ENCODE measurements at regions not wholly inside any gene's neighbourhood (a gene's known extent, or its start where the extent isn't known, plus 50 kb on each side); places are given as distances from the start of the nearest gene placed in this dataset.

DNA sequence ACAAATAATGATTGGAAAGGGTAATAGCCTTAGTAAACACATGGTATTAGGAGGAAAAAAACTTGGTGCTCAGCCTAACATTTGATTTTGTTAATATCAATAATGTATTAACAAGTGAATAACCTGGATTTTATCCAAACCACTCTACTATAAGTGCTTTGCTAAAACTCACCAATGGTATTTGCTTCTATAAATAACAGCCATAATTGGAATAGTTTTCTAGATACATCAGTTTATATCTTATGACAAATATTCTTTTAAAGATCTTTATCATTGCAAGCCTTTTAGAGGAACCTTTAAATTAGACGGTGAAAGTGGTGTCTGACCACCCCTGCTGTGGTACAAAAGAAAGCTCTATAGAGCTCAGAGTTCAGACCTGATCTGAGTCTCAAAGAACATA is 123.9 kb downstream of the SHOX2 start:
- no peaks in the 10 kb centered on the region for H4K20me1 ChIP-seq (ENCODE audit: control insufficient read depth, insufficient read depth, insufficient read length)
- no peaks in the 10 kb centered on the region; a peak in 1 of 5 replicates for H3K9me3 Mint-ChIP-seq
- no peak overlapping the region for H3K4me3 Mint-ChIP-seq

More for the DNA sequence above, 123.9 kb downstream of the SHOX2 start:
- no peak overlapping the region for H2BK15ac ChIP-seq (ENCODE audit: low read depth, low read length)
- H2BK5ac ChIP-seq (ENCODE audit: insufficient read length, low read length), result no peak overlapping the region
- no peaks in the 10 kb centered on the region for H3K79me1 ChIP-seq (ENCODE audit: insufficient read depth, low read depth, low read length, poor library complexity, severe bottlenecking)
- H3K79me2 ChIP-seq (ENCODE audit: insufficient read depth, low read length), result no peaks in the 10 kb centered on the region
- Mint-ChIP-seq H3K27ac (no peak overlapping the region), H3K27me3 (ENCODE audit: low read depth) (no peaks in the 10 kb centered on the region), H3K36me3 (ENCODE audit: insufficient read depth in 1 of 3, low read depth in 3 of 3) (no peaks in the 10 kb centered on the region), H3K4me1 (no peaks in the 10 kb centered on the region)
- H2AK5ac ChIP-seq (ENCODE audit: insufficient read length, low read length), result no peak overlapping the region
- H3K23ac ChIP-seq (ENCODE audit: insufficient read length, low read depth, low read length), result no peak overlapping the region
- H2BK12ac ChIP-seq (ENCODE audit: insufficient read length, low read depth, low read length), result no peak overlapping the region
- no peaks in the 10 kb centered on the region for H3K4me1 ChIP-seq (ENCODE audit: insufficient read depth, low read length)
- H4K5ac ChIP-seq (ENCODE audit: insufficient read length, low read depth, low read length), result no peak overlapping the region
- H2BK20ac ChIP-seq (ENCODE audit: low read depth, low read length, poor library complexity, severe bottlenecking), result no peak overlapping the region
- H3K27me3 ChIP-seq (ENCODE audit: insufficient read depth, low read length), result no peaks in the 10 kb centered on the region
- TF ChIP-seq, protein P1, sequence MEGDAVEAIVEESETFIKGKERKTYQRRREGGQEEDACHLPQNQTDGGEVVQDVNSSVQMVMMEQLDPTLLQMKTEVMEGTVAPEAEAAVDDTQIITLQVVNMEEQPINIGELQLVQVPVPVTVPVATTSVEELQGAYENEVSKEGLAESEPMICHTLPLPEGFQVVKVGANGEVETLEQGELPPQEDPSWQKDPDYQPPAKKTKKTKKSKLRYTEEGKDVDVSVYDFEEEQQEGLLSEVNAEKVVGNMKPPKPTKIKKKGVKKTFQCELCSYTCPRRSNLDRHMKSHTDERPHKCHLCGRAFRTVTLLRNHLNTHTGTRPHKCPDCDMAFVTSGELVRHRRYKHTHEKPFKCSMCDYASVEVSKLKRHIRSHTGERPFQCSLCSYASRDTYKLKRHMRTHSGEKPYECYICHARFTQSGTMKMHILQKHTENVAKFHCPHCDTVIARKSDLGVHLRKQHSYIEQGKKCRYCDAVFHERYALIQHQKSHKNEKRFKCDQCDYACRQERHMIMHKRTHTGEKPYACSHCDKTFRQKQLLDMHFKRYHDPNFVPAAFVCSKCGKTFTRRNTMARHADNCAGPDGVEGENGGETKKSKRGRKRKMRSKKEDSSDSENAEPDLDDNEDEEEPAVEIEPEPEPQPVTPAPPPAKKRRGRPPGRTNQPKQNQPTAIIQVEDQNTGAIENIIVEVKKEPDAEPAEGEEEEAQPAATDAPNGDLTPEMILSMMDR (conservative IDR thresholded peaks at IDR 0.05), result no peak
- H4K8ac ChIP-seq (replicated peaks; ENCODE audit: insufficient read length, low read depth, low read length), result no peak overlapping the region
- no peak overlapping the region for H3T11ph ChIP-seq (ENCODE audit: low read length)
- no peak overlapping the region for H3K18ac ChIP-seq (ENCODE audit: insufficient read length, low read depth, low read length)
- no peak overlapping the region for H2BK120ac ChIP-seq (ENCODE audit: low read depth, low read length, poor library complexity, severe bottlenecking)
- no peak overlapping the region for H4K91ac ChIP-seq (ENCODE audit: insufficient read length, low read depth, low read length)
- H3K23me2 ChIP-seq (ENCODE audit: insufficient read length, low read depth, low read length, poor library complexity, severe bottlenecking), result no peaks in the 10 kb centered on the region
- H3K56ac ChIP-seq (ENCODE audit: insufficient read length, low read depth, low read length), result no peak overlapping the region
- no peaks in the 10 kb centered on the region for H3K9me3 ChIP-seq (ENCODE audit: control insufficient read depth, low read depth, low read length)
- no peak overlapping the region for H3K27ac ChIP-seq (ENCODE audit: insufficient read length, low read depth, low read length)
- H3K4me2 ChIP-seq (ENCODE audit: insufficient read depth, insufficient read length, low read length), result no peak overlapping the region
- DNase-seq, result no peak
- H3K4ac ChIP-seq (ENCODE audit: low read depth, low read length), result no peak overlapping the region
- H3K14ac ChIP-seq (ENCODE audit: insufficient read depth, low read length), result no peak overlapping the region
- no CpG with 5 or more reads among the region's 1 CpG for WGBS (ENCODE audit: extremely low coverage, insufficient read length, low lambda C conversion rate)
- no peak overlapping the region for H2AFZ ChIP-seq (ENCODE audit: low read length)
- H3K9ac ChIP-seq (ENCODE audit: extremely low read depth, insufficient read length, low read length), result no peak overlapping the region

Measured in H9 (cell line).